GM12875 (cell line): ENCODE measurements at regions not wholly inside any gene's neighbourhood (a gene's known extent, or its start where the extent isn't known, plus 50 kb on each side); places are given as distances from the start of the nearest gene placed in this dataset.

Source experiments
- H3K4me3 ChIP-seq: one replicate; pipeline ENCODE4 v1.5.1; 2011; ENCODE audit warnings: low read depth, low read length, control low read depth
- CTCF ChIP-seq: IDR thresholded peaks from 2 replicates; pipeline ENCODE4 v1.5.1; 2011; ENCODE audit warnings: low read depth, mild to moderate bottlenecking, control low read depth, inconsistent platforms, low read length, moderate library complexity, borderline replicate concordance; ENCODE audit not compliant: insufficient read depth

DNA sequence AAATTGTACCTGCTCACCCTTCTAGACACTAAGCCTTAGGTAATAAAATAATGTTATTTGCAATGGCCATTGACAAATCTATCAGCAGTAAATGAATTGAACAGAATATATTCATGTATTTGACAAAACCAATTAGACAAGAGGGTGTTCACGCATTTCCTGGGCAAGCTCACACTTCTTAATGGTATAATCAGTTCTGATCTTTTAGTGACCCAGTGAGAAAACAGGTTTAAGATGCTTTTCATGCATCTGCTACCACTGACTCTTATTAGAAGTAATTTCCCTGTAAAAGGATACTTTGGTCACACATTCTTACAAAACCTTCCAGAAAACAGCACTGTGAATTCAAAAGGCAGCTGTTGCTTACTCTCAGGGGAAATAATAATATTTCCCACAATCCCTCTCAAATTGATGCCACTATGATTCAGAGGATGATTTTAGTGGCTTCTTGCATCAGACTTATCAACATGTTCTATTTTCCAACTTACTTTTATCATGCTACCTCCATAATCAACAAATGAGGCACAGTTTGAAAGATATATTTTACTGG is 313.9 kb upstream of the NWD2 start:
- no peak overlapping the region for H3K4me3 ChIP-seq
- no peak for TF ChIP-seq CTCF

DNA sequence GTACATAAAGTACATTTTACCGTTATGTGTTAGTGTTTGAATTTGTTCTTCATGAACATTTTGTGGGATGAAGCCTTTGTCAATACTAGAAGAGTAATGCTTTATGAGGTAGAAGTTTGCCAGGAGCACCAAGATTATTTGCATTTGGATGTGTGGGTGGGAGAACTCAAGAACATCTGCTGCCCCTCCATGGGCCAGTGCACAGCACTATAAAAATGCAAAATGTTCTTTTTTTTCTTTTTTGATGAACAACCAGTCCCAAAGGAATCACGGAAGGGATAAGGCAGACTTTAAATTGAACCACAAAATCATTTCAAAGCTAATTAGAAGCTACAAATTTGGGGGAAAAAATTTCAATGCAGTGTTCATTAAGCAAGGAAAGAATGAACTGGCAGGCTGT is 300.3 kb upstream of the NWD2 start:
- no peak for TF ChIP-seq CTCF
- no peak overlapping the region for H3K4me3 ChIP-seq

GRCh38 chr4:36961420-36961819 is 283.1 kb upstream of the NWD2 start:
- no peak overlapping the region for H3K4me3 ChIP-seq
- no peak for TF ChIP-seq CTCF

DNA sequence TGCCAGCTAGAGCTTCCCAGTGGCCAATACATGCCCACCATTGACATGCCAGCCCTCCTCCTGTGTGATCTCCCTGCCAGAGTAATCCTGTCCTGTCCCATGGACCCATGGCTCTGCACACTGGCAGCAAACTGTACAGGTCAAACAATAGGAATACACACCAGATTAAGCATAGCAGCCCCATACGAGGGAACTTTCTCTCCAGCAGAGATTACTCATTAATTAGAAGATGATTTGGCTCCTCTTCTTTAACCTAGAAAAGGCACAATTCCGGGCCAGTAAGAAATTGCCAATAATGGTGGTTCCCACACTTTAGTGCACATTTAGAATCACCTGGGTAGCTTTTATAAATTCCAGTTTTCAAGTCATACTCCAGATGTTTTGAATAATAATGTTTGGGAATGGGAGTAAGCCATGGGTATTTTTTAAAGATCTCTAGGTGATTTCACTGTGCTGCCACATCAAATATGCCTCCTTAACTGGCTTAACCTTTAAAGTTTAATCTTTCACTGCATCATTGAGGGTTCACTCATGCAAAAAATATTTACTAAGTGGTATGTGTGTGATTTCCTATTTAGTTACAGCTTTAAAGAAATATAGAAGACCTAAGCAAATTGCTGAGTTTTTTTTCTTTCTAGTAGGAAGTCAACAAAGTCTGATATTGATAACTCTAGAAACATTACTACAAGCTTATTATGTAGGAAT is 277.6 kb upstream of the NWD2 start:
- no peak overlapping the region for H3K4me3 ChIP-seq
- no peak for TF ChIP-seq CTCF

DNA sequence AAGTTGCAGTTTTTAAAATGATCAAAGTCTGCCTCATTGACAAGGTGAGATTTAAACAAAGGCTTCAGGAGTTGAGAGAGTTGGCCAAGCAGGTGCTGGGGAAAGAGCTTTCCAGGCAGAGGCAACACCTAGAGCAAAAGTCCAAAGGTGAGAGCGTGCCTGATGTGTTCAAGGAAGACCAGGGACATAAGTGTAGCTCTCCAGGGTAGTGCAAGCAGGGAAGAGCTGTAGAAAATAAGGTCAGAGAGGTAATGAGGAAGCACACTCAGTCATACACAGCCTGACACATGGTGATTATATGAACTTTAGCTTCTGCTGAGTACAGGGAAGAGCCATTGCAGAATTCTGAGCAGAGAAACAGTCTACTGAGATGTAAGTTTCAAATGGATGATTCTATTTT is 265.0 kb upstream of the NWD2 start:
- no peak overlapping the region for H3K4me3 ChIP-seq
- TF ChIP-seq CTCF: no peak

GRCh38 chr4:36990128-36990872 is 254.2 kb upstream of the NWD2 start:
- TF ChIP-seq CTCF: no peak
- H3K4me3 ChIP-seq: no peak overlapping the region

DNA sequence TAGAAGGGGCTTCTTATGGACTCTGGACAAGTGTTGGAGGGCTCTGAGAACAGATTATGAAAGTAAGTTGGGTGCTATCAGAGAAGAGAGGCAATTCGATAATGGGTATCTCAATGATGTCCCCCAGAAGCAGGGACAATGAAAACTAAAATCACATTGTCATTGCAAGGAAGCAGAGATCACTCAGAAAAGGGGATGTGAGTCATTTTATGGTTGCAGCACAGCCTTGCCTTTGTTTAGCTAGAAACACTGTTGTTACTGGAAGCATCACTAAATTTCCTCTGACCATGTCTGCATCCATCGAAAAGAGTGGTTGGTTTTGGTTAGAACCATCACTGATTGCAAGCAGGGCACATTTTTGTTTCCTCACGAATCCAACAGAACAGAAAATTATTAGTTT is 246.8 kb upstream of the NWD2 start:
- no peak overlapping the region for H3K4me3 ChIP-seq
- TF ChIP-seq CTCF: no peak
